Muscle of leg (tissue), 3 donors: ENCODE measurements at regions not wholly inside any gene's neighbourhood (a gene's known extent, or its start where the extent isn't known, plus 50 kb on each side); places are given as distances from the start of the nearest gene placed in this dataset.

Experiments used
- DNase-seq: peaks from one replicate; pipeline ENCODE4 v3.0.0; 2013
- H3K27ac ChIP-seq: one replicate; pipeline ENCODE4 v1.5.1; 2013; ENCODE audit warnings: mild to moderate bottlenecking, low read length, control low read depth
- H3K27me3 ChIP-seq: one replicate; pipeline ENCODE4 v1.6.1; 2013; ENCODE audit warnings: low read length; ENCODE audit not compliant: control insufficient read depth, insufficient read depth
- H3K36me3 ChIP-seq: one replicate; pipeline ENCODE4 v1.6.1; 2013; ENCODE audit warnings: low read length; ENCODE audit not compliant: control insufficient read depth, insufficient read depth
- H3K4me1 ChIP-seq: one replicate; pipeline ENCODE4 v1.6.1; 2013; ENCODE audit warnings: low read length; ENCODE audit not compliant: control insufficient read depth, insufficient read depth
- H3K4me3 ChIP-seq: one replicate; pipeline ENCODE4 v1.5.1; 2013; ENCODE audit warnings: low read length, control low read depth
- H3K9me3 ChIP-seq: replicated peaks from 2 replicates; pipeline ENCODE4 v1.6.1; 2013; ENCODE audit warnings: low read depth, low read length; ENCODE audit not compliant: control insufficient read depth
- WGBS: methylation state at CpG from one replicate; pipeline ENCODE4 v1.1.5; 2013; ENCODE audit warnings: missing lambda C conversion rate; ENCODE audit not compliant: insufficient coverage; 5-methylcytosine and 5-hydroxymethylcytosine counted together

- WGBS: 100% methylated on average over 1 of the region's 6 CpGs
- no peak overlapping the region for H3K4me3 ChIP-seq
- H3K36me3 ChIP-seq: no peaks in the 10 kb centered on the region
- H3K4me1 ChIP-seq: peaks cover 22% of the 10 kb centered on the region
- peaks cover 2% of the 10 kb centered on the region for H3K27me3 ChIP-seq
- DNase-seq: no peak
- no peak overlapping the region for H3K27ac ChIP-seq
- no peaks in the 10 kb centered on the region for H3K9me3 ChIP-seq
These were observed 237.4 kb downstream of the RRAGC start for GRCh38 chr1:38622197-38622596.

DNA sequence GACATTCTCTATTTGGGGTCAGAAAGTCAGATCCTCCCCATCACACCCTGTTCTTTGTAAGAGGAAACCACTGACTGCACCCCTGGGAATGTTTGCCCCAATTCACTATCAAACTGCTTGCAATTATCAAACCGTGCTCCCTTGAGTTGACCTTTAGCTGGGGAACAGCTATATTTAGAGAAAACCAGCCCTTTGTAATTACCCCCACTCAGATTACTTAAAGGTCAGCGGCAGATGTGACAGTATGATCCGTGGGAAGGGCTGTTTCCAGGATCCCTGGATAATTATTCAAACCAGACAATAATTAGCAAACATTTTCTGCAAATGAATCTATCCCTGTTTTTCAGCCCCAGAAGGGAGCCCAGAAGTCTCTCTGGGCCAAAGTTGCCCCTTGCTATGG is 242.7 kb downstream of the RRAGC start:
- no peak for DNase-seq

GRCh38 chr1:38615680-38616079 is 243.9 kb downstream of the RRAGC start:
- no peak overlapping the region for H3K27ac ChIP-seq
- no peak for DNase-seq
- no CpG with 5 or more reads among the region's 1 CpG for WGBS
- peaks cover 17% of the 10 kb centered on the region for H3K4me1 ChIP-seq
- H3K36me3 ChIP-seq: no peaks in the 10 kb centered on the region
- no peak overlapping the region for H3K4me3 ChIP-seq
- H3K9me3 ChIP-seq: no peaks in the 10 kb centered on the region
- H3K27me3 ChIP-seq: peaks cover 2% of the 10 kb centered on the region

More for the DNA sequence above, 242.7 kb downstream of the RRAGC start:
- Histone ChIP-seq H3K4me3 (no peak overlapping the region), H3K27me3 (peaks cover 2% of the 10 kb centered on the region), H3K36me3 (no peaks in the 10 kb centered on the region), H3K9me3 (no peaks in the 10 kb centered on the region), H3K4me1 (peaks cover 17% of the 10 kb centered on the region), H3K27ac (no peak overlapping the region)
- WGBS: no CpG with 5 or more reads among the region's 3 CpGs

GRCh38 chr1:38614861-38615260 is 244.7 kb downstream of the RRAGC start:
- peaks cover 2% of the 10 kb centered on the region for H3K27me3 ChIP-seq
- DNase-seq: peak; percentile 37
- H3K27ac ChIP-seq: no peak overlapping the region
- no peaks in the 10 kb centered on the region for H3K9me3 ChIP-seq
- H3K4me3 ChIP-seq: no peak overlapping the region
- no peaks in the 10 kb centered on the region for H3K36me3 ChIP-seq
- peaks cover 17% of the 10 kb centered on the region for H3K4me1 ChIP-seq
- WGBS: 44% methylated on average over 1 of the region's 3 CpGs

GRCh38 chr1:38613996-38614395 is 245.6 kb downstream of the RRAGC start:
- no peaks in the 10 kb centered on the region for H3K36me3 ChIP-seq
- H3K9me3 ChIP-seq: no peaks in the 10 kb centered on the region
- peaks cover 17% of the 10 kb centered on the region for H3K4me1 ChIP-seq
- H3K27ac ChIP-seq: no peak overlapping the region
- WGBS: 40% methylated on average over 7 of the region's 8 CpGs
- peak; percentile 78 for DNase-seq
- peaks cover 2% of the 10 kb centered on the region for H3K27me3 ChIP-seq
- no peak overlapping the region for H3K4me3 ChIP-seq

DNA sequence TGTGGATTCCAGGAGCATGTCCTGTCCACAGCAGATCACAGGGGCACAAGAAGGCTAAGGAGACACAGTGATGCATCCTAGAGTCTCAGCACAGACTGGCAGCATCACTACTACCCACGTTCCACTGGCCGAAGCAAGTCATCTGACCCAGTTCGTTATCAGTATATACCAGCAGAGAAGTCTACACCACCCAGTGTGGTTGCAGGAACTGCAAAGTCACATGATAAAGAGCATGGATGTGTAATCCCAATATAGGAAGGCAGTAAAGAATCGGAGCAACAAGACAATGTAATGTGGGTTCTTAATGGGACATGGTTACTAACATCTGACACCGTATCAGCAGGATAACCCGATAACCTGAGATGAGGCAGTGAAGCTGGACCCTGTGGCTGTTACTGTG is 246.6 kb downstream of the RRAGC start:
- no peak for DNase-seq
- peaks cover 2% of the 10 kb centered on the region for H3K27me3 ChIP-seq
- H3K4me3 ChIP-seq: no peak overlapping the region
- H3K9me3 ChIP-seq: no peaks in the 10 kb centered on the region
- WGBS: 93% methylated on average over 3 of the region's 6 CpGs
- no peaks in the 10 kb centered on the region for H3K36me3 ChIP-seq
- H3K27ac ChIP-seq: no peak overlapping the region
- peaks cover 22% of the 10 kb centered on the region for H3K4me1 ChIP-seq

DNA sequence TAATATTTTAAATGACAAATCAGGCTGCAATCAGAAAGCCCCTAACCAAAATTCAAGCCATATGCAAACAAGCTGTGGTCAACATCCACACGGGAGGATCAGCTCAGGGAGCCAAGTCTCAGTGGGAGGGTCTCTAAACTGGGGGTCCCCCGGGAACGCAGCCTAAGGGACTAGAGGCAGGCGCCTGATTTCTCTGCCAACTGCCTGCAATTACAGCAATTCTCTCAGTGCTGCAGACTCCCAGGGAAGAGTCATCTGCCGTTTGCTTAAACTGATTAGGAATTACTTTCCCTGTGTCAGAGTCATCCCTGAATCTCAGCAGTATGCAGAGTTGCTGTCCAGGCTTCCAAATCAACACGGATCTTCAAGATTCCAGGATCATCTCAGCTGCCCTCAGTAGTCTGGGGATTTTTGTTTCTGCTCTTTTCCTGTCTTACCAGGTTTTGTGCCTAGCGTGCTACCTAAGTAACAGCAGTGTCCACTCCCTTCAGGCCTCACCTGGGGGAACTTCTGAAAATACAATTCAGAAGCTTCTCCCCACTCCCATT is 247.8 kb downstream of the RRAGC start:
- Histone ChIP-seq H3K9me3 (no peaks in the 10 kb centered on the region), H3K27me3 (peaks cover 2% of the 10 kb centered on the region), H3K36me3 (no peaks in the 10 kb centered on the region), H3K27ac (no peak overlapping the region), H3K4me1 (peaks cover 22% of the 10 kb centered on the region), H3K4me3 (no peak overlapping the region)
- 20% methylated on average over 5 of the region's 7 CpGs for WGBS
- no peak for DNase-seq

DNA sequence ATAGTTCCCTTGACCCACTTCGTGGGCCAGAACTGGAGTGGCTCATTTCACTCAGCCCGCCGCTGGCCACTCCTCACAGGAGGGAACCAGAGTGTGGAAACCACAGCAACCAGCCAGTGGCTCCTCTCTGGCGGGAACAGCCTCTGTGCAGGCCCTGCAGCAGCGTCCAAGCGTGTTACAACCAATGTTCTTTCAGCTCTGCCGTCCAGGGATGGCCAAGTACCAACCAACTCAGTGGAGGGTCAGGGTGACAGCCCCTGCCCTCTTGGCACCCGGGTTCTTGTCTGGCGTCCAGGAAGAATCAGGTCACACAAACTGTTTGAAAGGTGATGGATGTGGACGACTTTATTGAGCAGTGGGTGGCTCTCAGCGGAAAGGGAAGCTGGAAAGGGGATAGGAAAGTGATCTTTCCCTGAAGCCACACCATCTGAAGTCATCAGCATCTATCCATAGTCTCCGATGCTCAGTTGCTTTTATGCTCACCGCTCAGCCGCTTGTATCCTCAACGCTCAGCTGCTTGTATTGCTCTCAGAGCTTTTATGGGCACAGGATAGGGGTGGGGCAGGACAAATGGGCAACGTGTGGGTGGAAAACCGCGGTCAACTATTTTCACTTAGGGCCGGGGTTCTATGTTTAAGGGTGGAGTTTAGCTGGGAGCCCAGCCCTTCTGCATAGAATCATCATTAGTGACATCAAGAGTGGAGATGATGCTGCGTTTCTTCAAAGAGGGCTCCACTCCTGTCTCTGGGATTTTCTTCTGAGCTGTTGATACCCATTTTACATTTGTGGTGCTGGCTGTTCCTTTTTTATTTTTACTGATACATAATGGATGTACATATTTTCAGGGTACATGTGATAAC is 250.2 kb downstream of the RRAGC start:
- Histone ChIP-seq H3K27ac (no peak overlapping the region), H3K4me3 (no peak overlapping the region), H3K4me1 (peaks cover 17% of the 10 kb centered on the region), H3K27me3 (peaks cover 2% of the 10 kb centered on the region), H3K9me3 (no peaks in the 10 kb centered on the region), H3K36me3 (no peaks in the 10 kb centered on the region)
- no peak for DNase-seq
- 84% methylated on average over 9 of the region's 20 CpGs for WGBS

GRCh38 chr1:38608202-38608864 is 251.2 kb downstream of the RRAGC start:
- H3K27me3 ChIP-seq: peaks cover 2% of the 10 kb centered on the region
- peaks cover 7% of the 10 kb centered on the region for H3K4me1 ChIP-seq
- no peaks in the 10 kb centered on the region for H3K36me3 ChIP-seq
- H3K4me3 ChIP-seq: no peak overlapping the region
- DNase-seq: peak; percentile 16
- no peaks in the 10 kb centered on the region for H3K9me3 ChIP-seq
- H3K27ac ChIP-seq: no peak overlapping the region
- 13% methylated on average over 13 of the region's 17 CpGs for WGBS

DNA sequence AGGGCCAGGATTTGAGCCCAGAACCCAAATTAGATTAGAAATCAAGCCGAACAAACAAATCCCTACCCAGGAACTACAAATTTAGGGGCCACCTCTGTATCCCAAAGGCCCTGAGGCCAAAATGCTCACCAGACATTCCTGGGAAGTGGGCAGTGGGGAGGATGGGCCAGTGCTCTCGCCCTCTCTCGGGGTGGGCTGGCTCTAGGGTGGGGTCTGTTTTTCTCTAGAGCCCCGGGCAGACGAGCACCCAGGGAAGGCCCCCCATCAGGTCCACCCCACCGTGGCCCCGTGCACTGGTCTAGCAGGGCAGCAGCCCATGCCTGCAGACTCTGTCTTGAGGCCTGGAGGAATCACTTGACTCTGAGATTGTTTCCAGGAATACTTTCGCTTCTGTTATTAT is 252.0 kb downstream of the RRAGC start:
- Histone ChIP-seq H3K4me1 (peaks cover 5% of the 10 kb centered on the region), H3K4me3 (no peak overlapping the region), H3K36me3 (no peaks in the 10 kb centered on the region), H3K27me3 (peaks cover 3% of the 10 kb centered on the region), H3K9me3 (no peaks in the 10 kb centered on the region), H3K27ac (no peak overlapping the region)
- 29% methylated on average over 5 of the region's 8 CpGs for WGBS
- DNase-seq: no peak
